Stimulated activated CD4-positive, alpha-beta T cell treated with anti-CD3 and anti-CD28 coated beads, Interleukin-4, amount 100 ng/mL, for 1 hour (primary cell): ENCODE measurements at regions not wholly inside any gene's neighbourhood (a gene's known extent, or its start where the extent isn't known, plus 50 kb on each side); places are given as distances from the start of the nearest gene placed in this dataset.

Experiments
- DNase-seq: peaks from one replicate; pipeline ENCODE4 v3.0.0-alpha.2; 2020

- DNase-seq = no peak
Measured at GRCh38 chr6:170176898-170177771, 113.7 kb downstream of the DLL1 start.

GRCh38 chr6:170176136-170176897, 114.6 kb downstream of the DLL1 start:
- no peak for DNase-seq

DNA sequence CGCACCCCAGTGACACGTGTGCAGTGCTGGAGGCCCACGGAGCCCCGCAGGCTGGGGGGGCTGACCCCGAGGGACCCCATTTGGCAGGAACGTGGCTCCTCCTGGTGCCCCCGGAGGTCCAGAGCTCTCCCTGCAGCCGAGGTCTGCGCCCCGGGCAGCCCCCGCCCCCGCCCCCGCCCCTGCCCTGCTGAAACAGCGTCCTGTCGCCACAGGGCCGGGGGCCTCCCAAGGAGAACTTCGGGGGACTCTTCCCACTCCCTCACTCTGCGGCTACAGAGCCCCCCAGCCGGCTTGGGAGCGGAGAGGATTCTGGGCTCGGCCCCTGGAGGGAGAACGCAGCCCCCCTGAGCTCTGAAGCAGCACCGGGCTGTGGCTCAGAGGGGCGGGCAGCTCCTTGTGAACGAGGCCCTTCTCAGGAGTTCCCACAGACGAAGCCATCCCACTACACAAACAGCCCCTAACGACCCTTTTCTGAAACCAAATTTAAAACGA, 115.2 kb downstream of the DLL1 start:
- DNase-seq = no peak

DNA sequence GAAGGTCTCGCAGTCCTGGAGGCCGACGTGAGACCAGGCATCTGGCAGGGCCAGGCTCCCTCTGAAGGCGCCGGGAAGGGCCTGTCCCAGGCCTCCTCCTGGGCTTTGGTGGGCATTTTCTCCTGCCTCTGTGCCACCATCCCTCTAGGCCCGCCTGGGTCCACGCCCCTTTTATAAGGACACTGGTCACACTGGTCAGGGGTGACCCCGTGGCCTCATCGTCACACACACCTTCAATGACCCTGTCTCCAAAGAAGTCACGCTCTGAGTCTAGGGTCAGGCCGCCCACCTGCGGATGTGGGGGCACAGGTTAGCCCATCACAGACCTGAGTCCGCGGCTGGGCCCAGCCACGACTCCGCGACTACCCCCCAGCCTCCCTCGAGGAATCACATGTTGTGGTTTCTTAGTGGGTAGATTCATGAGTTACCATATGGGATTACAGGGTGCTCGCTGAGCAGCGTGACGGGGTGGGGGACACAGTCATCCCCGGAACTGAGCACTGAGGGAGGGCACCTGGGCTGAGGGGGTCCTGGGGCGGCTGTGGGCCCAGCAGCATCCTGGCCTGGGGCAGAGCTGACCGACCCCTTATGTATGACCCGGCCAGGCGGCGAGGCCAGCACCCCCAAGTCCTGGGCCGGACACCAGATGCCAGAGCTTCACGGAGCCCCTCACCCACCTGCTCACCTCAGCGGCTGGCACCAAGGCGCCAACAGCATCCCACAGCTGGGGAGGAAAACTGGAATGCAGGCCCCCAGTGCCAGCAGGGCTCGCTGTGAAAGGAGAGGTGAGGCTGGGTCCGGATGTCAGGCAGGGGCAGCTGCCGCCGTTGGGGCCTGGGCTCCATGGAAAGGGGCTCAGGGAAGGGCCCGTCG, 115.9 kb downstream of the DLL1 start:
- DNase-seq = no peak

GRCh38 chr6:170174124-170174770, 116.6 kb downstream of the DLL1 start:
- no peak for DNase-seq

DNA sequence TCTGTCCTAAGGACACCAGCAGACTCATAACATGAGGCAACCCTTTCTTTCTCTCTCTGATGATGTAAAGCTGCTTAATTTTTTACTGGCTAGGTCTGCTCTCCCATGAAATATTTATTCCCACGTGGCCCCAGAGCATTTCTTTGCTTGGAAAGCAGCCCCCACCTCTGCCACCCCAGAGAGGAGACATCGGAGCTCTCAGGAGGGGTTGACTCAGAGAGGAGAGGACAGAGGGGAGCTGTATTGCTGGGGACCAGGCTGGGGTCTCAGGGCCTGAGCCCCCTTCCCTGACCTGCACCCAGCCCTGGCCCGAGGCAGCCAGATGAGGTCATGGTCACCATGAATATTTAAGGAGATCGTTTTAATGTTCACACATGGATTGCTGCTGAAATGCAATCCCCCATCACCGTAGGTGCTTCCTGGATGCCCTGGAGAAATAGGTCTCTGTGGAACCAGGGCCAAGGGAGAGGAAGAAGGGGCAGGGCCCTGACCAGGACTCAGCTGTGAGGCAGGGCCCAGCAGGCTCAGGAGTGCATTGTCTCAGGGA, 117.5 kb downstream of the DLL1 start:
- DNase-seq = no peak

DNA sequence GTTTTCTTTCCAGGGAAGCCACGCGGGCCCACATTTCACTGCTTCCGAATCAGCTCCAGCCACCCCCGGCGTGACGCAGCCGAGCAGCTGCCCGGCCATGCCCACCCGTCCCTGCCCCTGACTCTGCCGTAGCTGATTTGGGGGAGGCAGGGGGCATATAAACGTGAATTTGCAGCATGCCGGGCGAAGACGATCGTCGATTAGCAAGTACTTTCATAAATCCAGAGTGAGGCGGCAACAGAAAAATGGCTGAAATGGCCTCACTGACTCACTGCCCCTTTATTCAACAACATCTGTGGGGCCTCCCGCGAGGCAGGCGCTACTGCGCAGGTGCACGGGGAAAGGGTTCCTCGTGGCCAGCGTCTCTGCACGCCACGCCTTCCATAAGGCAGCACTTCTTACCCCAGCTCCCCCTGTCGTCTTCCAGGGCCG, 118.0 kb downstream of the DLL1 start:
- no peak for DNase-seq

DNA sequence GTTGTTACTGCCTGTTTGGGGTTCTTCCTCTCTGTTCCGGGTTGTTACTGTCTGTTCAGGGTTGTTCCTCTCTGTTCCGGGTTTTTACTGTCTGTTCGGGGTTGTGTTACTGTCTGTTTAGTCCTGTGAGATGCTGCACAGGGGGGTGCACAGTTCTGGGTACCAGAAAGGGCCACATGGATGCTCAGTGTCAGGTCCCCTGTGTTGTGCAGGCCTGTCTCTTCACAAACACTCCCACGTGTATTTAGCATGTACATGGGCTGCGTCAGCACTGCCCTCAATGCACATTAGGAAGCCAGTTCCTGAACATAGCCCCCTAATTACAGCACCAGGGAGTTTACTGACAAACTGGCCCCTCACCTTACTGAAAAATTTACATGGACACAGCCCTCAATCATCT, 118.5 kb downstream of the DLL1 start:
- DNase-seq = no peak

DNA sequence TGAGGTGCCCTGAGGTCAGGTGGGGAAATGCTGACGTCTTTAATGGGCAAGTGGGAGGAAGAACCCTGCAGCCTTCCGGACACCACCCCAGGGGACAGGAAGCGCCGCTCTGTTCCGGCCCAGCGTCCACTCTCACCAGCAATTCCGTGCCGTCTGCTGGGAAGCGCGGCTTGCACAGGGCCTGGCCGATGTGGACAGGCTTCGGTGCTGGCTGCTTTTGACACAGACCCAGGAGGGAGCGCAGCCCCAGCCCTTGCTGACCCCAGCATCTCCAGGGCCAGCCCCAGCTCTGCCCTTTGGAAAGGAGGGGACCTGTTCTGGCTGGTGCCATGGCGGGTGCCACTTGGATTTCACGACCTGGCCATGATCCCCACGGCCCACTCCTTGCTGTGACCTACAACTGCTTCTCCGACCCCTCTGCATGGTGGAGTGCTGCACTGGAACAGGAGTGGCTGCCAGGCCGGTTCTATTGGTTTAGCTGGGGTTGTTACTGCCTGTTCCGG, 123.2 kb downstream of the DLL1 start:
- DNase-seq = no peak

DNA sequence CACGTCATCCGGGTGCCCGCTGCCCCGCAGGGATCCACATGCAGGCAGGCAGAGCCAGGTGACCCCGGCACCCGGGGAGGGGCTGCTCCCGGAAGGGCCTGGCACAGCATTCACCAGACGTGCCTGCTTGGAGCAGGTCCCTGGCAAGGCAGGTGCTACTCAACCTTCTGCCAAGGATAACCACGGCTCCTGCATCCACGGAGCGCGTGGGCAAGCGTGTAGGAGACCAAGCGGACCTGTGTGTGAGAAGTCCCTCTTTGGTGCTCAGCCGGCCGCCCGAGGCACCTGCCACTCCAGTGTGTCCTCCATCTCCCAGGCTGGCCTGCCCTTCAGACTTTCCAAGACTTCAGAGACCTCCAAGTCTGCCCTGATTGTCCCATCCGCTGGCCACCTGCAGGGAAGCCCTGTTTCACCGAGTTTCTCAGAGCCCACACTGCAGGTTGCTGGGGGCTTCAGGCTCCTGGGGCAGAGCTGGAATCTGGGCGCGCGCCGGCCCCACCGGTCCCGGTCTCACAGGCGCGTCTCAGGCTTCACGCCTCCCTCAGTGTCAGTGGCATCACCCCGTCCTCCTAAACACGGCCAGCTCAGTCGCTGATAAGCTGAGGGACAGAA, 124.3 kb downstream of the DLL1 start:
- DNase-seq = no peak

DNA sequence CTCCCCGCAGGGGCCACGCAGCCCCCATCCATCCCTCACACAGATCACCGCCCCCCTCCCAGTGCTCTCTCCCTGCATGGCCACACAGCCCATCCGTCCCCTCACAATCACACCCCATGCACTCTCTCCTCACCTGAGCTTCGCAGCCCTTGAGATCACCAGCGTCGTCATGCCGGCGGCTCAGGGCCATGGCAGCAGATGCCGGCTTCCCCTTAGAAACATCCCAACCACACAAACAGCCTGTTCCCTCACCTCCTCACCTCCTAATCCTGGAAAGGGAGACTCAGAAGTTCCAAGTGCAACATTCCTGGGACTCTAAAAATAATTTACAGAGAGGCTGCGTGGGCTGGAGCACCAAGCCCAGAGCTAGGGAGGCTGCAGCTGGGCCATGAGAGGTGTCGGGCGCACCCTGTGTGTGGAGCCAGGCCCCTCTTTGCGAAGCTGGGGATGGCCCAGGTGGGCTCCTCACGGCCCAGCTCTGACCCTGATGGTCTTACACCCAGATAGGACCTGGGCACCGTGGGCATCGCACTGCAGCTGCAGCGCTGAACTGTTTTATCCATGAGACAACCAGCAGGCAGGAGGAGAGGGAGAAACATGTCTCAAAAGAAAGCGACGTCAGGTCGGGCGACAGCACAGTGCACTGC, 125.3 kb downstream of the DLL1 start:
- no peak for DNase-seq

- no peak for DNase-seq
Measured at GRCh38 chr6:170165085-170165470, 125.8 kb downstream of the DLL1 start.

DNA sequence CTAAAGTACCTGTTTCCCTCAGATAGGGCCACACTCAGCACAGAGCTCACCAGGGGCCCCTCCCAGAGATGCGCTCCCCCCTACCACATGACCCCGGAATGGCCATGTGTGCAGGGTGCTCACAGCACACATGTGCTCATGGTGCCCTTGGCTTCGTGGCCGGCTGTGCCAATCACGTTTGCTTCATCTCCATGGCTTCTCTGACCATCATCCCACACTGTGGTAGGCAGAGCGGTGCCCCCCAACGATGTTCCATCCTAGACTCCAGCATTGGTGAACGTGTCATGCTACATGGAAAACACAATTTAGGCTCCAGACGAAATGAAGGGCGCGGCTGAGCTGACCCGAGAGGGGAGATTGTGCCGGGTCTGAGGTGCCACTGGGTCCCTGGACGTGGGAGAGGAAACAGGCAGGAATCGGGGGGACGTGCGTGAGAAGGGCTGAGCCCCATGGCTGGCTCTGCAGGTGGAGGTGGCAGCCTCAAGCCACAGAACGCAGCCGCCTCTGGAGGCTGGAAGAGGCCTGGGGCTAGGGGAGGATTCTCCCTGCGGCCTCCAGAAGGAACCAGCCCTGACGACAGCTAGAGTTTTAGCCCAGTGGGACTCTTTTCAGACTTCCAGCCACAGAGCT, 126.5 kb downstream of the DLL1 start:
- no peak for DNase-seq

- no peak for DNase-seq
Measured at GRCh38 chr6:170163405-170164170, 127.3 kb downstream of the DLL1 start.

- DNase-seq = no peak
Measured at GRCh38 chr6:170162775-170163404, 128.0 kb downstream of the DLL1 start.

GRCh38 chr6:170162011-170162774, 128.7 kb downstream of the DLL1 start:
- DNase-seq = no peak

- DNase-seq = no peak
Measured at GRCh38 chr6:170160628-170161611, 130.0 kb downstream of the DLL1 start.
